ENCODE measurements at regions not wholly inside any gene's neighbourhood (a gene's known extent, or its start where the extent isn't known, plus 50 kb on each side); places are given as distances from the start of the nearest gene placed in this dataset.

DNA sequence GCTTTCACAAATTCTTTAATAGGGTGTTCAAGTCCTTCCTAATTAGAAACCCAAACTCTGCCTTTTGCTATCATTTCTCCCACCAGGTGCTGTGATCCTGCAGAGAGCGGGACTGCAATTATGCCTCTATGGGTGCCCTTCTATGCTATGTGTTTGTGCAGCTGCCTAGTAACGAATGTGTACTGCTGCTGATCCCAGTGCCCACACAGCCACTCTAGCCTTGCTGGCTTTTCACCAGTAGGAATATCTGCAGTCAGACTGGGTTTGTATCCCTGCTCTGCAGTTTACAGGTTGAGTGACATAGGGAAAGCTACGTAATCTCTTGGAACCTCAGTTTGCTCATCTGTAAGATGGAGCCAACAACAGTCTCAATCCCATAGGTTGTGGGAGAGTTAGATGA lies 179.6 kb upstream of the IRX3 start:
- DNase-seq = peak; percentile 94

DNA sequence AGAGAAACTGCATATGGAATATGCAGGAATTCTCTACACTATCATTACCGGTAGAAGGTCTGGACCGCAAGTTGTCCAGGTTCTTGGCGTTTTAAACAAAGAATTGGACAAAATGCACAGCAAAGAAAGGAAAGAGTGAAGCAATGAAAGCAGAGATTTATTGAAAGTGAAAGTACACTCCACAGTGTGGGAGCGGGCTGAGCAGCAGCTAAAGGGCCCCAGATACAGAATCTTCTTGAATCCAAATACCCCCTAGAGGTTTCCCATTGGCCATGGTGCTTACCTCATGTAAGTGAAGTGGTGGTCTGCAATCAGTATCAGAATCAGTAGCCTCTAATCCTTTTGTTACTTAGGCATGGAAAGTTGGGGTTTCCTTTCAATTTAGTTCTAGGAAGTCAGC lies 178.5 kb upstream of the IRX3 start:
- DNase-seq = no peak

DNA sequence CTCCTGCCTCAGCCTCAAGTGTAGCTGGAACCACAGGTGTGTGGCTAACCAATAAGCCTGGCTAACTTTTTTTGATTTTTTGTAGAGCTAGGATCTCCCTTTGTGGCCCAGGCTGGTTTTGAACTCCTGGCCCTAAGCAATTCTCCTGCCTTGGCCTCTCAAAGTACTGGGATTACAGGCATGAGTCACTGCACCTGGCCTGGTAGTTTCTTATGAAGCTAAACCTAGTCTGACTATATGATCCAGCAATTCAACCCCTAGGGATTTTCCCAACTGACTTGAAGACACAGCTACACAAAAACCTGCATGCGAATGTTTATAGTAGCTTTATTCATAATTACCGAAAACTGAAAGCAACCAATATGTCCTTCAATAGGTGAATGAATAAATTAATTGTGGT lies 176.2 kb upstream of the IRX3 start:
- DNase-seq = no peak

DNA sequence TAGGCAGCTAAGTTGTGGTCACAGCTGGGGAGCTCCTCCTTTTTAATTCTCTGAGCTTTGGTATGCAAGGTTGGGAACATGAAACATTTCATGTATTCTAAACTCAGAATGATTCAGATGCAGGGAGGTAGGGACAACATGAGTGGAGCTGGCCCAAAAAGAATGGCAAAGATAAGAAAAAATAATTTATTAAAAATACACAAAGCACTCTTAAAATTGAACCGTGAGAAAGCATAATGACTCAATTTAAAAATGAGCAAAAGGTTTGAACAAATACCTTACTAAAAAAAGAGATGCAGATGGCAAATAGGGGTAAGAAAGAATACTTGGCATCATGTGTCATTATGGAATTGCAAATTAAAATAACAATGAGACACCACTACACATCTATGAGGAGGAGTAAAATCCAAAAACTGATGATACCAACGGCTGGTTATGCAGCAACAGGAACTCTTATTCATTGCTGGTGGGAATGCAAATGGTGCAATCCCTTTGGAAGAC lies 175.6 kb upstream of the IRX3 start:
- no peak for DNase-seq

DNA sequence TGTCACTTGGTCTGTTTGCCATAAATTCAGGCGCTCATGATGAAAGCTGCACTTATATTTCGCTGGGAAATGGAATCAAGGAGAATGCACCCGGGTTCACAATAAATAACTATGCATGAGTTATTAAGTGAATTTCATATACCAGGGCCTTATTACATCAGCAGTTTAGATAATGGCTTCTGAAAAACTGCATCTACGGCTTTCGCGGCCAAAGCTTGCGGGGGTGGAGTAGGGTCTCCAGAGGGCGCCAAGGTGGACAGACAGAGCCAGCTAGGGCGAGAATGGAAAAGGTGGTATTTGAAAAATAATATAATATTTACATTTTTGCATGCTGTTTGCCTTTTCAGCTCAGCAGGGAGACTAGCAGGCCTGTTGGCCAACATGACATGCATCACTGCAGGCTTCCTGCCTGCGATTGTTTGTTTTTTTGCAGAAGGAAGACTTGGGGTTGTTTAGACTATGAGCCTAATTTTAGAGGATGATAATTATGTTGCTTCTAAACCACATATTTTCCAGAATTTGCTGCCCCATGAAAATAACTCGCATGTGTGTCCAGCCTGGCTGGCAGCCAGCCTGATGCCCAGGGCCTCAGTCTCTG lies 173.8 kb upstream of the IRX3 start:
- DNase-seq = no peak

DNA sequence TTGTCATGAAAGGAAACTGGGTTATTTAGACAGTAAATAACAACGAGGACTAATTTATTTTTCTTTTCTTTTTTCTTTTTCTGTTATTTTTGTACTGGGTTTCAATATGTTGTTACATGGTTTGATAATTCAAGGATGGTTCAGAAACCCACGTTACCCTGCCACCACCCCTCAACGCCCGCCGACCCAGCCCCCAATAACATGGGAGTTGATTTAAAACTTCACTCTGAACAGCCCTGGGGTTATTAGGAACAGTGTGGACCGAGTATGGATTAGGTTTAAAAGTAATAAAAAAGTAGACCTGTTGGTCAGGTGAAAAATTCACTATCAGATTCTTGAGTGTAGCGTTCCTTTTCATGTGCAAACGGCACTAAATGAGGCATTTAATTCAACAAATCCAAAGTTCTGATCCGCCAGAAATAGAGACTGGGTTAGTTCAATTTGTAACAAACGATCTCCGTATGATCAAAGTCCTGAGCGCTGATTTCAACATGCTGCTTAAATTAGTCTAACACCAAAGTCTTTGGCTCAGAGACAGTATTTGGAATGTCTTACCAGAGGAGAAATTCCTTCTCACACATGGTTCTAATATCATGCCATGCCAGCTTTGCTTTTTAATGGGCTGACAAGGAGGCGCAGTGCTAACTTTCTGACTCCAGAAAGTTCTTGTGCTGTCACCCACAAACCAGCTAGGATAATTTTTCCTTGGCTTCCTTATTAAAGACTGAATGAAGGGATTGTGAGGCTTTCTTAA lies 173.1 kb upstream of the IRX3 start:
- no peak for DNase-seq

DNA sequence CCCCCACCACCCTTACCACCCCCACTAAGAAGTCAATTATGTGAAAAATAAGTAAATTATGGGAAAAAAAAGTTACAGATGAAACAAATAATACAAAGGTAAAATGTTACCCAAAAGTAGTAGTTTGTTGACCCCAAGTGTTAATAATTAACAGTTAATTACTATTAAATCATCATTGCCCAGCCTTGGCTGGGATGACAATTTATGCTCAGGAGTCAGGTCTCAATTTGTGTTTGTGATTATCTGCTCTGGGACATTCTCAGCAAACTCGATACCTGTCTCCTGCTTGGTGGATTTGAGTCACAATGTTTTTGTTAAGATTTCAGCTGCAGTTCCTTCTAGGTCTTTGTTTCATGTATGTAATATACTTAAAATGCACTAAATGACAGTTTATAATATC lies 172.3 kb upstream of the IRX3 start:
- DNase-seq = no peak

DNA sequence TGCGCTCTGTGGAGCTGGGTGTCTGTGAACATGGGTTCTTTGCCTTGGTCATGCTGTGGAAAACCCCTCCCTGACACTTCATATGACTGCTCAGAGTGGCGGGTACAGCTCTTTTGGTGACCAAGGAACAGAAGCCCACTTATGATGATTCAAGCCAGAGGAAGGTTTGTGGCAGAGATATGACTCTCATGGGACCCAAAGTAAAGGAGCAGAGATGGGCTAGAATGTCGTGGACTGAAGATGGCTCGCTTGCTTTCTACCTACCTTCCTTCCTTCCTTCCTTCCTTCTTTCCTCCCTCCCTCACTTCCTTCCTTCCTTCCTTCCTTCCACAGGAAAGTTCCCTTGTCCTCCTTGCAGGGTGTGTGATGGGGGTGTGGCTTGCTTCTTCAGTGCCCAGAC lies 169.7 kb upstream of the IRX3 start:
- no peak for DNase-seq

DNA sequence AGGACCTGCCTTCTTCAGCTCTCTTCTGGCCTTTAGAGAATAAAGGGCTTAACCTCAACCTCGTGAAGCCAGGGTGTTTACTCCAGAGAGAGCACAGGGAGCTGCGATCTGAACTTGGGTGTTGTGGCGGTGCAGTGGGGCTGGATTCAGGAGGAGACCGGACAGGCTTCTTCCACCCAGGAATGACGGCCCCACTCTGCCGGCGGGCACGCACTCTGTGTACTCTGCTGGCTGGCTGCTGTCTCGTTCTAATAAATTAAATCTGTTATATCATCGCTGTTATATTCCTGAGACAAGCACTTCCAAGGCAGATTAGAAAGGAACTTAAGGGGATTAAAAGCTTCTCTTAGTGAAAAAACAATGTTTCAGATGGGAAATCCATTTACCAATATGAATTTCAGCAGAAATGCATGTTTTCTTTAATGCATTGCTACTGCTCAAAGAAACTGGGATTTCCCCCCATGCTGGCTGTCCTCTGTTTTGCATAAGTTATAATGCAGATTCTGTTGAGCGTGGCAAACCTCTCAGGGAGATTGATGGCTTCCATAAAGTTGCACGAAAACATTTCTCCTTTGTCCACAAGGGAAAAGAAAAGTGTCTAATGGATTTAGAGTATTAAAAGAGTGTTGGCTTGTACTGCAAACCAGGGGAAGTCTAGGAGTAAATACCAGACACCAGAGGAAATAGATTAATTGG lies 168.6 kb upstream of the IRX3 start:
- DNase-seq = no peak

DNA sequence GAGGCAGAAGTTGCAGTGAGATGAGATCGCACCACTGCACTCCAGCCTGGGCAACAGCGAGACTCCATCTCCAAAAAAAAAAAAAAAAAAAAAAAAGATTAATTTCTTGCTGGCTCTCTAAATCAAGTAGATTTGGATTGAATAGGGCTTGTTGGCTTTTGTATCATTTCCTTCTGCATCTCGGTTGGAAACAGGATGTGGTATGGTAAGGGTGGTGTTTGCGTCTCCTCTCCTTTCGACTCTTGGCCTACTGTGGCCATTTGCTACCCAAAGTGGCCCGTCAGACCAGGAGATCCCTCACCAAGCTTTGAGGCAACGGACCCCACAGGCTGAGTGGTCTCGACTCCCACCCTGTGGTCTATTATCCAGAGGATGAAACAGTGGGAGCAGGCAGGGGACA lies 168.0 kb upstream of the IRX3 start:
- no peak for DNase-seq

DNA sequence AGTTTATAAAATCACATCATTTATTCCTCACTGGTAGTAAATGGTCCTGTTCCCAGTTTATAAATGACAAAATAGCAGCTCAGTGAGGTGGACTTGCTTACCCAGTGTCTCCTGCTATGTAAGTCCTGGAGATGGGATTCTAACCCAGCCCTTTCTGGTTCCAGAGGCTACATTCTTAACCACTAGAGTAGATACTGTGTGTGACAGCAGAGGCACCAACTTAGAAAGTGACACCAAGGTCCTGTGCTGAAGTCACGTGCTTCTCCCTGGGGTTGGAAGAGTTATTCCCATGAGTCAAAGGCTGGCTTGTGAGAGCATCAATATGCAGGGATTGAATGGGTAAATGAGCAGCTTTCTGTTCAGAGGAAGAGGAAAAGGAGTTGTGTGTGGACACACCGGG lies 167.3 kb upstream of the IRX3 start:
- no peak for DNase-seq

DNA sequence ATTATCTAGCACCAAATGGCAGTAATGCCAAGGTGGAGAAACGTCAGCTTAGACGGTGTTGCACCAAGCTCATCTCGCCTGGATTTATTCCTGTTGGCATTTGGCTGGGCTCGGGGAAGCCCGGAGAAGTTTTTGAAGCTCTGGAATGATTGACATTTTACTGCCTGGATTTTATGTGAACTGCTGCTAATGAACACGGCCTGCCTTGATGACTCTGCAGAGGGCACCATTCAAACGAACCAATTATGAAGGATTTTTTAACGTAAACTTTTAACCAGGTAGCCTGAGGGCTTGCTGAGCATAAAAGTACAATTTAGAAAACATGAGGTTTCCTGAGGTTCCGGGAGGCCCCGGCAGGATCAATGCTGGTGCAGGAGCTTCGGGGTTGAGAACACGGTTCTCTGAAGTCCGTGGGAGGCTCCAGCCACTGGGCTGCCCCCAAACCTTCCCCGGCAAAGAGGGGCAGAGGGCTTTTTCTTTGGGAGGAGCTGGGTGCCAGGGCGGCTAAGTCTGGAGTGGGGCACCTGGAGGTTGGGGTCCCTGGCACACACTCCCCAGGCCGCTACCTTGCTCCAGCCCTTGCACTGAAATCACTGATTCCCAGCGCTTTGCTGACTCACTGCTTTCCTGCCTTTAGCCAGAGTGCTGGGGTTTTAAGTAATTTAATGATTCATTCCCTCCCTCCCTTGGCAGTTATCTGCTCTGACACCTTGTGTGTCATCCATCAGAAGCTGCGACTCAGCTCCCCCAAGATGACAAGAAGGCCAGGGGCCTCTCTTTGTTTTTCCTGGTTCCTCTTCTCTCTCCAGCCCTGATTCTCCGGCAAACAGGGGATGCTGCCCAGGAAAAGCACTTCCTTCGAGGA lies 161.2 kb upstream of the IRX3 start:
- DNase-seq = no peak

DNA sequence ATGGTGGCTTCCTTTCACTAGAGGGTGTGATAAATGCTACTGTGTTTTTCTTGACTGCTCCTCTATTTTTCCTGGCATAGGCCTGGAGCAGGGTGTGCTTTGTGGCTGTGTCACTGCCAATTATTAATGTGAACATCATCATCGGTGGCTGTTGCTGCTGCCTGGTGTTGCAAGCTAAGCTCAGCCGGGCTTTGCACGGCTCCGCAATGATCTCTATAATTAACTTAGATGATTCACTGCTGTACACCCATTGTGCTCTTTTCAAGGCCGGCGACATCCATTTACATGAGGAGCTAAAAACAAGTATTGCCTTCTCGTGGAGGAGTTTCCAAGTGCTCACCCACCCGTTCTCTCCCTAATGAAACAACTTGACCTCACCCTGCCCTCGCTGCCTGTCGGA lies 160.1 kb upstream of the IRX3 start:
- DNase-seq = peak; percentile 9

DNA sequence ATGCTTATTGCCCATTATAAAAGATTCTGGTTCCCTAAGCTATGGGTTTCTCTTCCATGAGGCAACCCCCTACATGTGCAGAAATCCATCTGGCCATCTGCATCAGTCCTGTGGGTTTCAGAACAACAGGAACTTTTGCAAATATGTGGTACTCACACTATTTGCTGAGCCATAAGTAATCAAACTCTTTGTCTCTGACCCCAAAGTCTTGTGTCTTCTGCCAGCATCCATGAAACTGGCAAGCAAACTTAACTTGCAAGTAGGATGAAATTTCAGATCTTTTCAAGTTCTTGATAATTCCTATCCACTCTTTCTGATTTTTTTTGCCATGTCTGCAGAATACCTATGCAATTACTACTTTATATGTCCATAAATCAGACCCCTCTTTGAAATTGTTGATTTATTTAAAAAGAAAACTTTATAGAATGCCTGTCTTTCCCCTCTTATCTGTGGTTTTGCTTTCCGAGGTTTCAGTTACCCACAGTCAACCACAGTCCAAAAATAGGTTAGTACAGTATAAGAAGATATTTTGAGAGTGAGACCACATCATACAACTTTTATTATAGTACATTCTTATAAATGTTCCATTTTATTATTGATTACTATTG lies 158.4 kb upstream of the IRX3 start:
- no peak for DNase-seq

DNA sequence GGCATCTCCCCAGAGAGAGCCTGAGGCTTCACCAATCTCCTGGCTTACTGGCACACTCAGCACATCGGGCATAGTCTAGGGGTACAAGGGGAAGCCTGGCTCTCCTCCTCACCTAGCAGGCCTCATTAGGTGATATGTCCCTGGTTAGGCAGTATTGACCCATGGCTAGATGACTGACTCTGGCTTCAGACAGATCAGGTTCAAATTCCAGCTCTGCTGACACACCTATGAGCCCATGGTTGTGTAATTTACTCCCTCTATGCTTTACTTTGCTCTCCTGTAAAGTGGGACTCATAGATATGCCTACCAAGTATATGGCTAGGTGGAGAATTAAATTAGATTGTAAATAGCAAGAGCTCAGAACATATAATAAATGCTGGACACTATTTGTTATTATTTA lies 157.3 kb upstream of the IRX3 start:
- DNase-seq = no peak

DNA sequence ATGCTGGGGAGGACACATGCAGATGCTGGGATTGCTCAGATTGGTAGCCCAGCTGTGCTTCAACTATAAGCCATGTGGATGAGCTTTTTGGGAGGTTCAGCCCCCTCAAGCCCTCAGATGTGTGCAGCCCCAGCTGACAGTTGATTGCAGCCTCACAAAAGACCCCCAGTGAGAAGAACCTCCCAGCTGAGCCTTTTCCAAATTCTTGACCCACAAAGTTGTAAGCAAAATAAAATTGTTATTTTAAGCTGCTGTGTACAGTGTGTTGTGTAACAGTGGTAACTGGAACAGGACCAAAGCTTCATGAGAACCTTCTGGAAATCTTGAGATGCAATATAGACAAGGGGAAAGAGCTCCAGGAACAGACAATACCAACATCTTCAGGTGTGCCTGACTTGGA lies 156.8 kb upstream of the IRX3 start:
- no peak for DNase-seq

DNA sequence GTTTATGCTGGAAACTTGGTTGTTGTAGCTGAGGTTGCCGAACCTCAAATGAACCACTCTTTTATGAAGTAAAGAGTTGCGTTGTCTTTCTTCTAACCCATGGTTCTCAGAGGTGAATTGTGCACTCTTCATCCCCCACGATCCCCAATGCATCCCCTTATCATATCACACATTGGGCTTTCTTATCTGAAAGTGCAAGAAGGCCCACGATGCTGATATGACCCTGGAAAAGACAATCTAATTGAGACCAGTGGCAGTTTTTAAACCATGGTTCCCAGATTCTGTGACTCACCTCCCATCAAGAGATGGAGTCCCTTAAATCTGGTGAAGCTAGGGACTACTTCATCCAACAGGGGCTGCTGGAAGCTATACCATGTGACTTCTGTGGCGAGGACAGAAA lies 156.3 kb upstream of the IRX3 start:
- no peak for DNase-seq

DNA sequence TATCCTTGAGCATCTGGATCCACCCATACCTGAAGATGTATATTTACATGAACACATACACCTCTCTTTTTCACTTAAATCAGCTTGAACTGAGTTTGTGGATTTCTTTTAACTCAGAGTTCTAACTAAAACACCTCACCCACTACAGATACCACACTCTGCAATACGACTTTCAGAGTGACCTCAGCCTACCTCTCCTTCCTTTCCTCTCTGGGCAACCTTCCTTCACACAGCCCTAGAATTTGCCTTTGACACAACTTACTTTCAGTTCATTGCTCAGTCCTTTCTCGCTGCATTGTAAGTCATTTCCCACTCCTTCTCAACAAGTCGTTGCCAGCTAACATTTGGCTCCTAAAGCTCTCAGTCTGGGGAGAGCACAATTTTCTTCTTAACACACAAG lies 151.9 kb upstream of the IRX3 start:
- no peak for DNase-seq

DNA sequence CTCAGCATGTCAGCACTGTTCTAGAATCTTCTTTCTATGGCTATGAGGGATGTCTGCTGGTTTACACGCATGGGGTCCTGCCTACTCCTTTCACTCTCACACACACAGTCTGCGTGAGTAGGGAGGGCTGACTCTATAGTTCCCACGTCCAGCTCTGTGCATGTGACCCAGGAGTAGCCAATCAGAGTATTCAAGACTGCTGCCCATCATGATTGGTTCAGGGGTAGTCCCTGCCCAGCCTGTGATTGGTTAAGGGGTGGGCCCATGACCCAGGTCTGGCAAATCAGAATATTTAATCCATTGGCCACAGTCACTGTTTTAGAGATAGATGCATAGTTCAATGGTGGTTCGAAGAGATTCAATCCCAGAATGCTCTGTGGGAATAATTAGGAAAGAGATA lies 151.3 kb upstream of the IRX3 start:
- DNase-seq = no peak

DNA sequence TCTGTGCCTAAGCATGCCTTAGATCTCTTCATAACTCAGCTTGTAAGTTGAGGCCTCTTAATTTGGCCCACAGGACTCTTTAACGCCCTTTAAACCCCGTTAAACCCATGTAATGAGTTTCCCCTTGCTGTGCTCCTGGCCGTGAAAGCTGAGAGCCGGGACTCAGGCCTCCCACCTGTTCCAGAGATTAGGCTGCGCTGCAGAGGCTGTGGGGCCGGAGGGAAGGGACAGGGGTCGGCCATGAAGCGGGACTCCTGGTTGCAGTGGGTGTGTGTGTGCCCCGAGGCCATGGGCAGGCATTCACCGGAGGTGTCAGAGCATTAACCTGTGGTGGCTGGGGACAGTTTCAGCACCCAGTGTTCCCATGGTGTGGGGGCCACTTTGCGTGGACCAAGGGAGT lies 150.8 kb upstream of the IRX3 start:
- DNase-seq = no peak

DNA sequence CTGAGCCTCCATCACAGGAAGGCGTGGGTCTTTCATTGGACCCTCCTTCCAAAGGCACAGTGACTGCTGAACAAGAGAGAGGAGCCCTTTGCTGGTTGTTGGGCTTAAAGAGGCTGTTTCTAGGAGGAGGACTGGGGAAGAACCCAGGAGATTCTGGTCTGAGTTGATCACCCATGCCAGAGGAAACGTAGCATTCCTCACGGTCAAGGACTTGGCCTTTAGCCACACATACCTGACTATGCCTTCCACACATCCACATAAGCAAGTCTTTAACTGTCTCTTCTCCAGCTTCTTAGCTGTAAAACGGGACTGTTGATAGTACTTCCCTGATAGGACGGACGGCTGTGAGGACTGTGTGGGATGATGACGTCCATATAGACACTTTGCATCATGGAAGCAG lies 149.8 kb upstream of the IRX3 start:
- DNase-seq = no peak

DNA sequence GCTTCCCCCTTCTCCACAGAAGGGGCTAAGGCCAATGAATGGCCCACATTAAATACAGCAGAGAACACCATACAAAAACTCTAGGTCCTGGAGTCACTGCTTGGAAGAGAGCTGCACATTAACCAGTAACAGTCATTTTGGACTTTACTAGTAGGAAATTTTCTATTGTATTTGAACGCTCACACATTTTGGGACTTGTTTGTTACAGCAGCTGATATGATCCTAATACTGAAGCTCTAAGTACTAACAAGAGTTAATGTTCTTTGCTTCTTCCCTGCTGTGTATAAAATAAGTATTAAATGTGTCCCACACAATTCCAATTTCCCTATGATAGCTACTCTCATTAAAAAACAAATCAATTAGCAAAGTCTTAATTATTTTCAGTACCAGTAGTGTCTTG lies 148.3 kb upstream of the IRX3 start:
- DNase-seq = no peak

DNA sequence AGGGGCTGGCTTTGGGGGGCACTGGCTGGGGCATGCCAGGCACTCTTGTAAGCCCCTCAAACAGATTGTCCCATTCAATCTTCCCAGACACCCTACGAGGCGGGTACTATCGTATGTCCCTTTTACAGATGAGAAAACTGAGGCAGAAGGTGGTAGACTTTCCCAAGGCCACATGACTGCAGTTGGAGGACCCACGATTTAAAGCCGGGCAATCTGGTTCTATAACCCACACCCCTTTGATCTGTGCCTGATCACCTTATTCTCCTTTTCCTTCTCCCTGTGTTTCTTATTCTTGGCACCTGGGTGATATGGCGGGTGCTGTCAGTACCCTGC lies 146.3 kb upstream of the IRX3 start:
- DNase-seq = no peak

Measured in NCI-H1092 treated with DMSO at 0.1 percent for 48 hours (cell line).